ENCODE measurements at regions not wholly inside any gene's neighbourhood (a gene's known extent, or its start where the extent isn't known, plus 50 kb on each side); places are given as distances from the start of the nearest gene placed in this dataset.

- H3K36me3 ChIP-seq (ENCODE audit: control insufficient read depth in 2 of 2, extremely low read depth in 1 of 2, insufficient read depth in 2 of 2, low read length in 2 of 2) = no peaks in the 10 kb centered on the region
- FAIRE-seq = no peak
- POLR2A ChIA-PET = no interaction called here
- TF ChIP-seq MYC (IDR thresholded peaks at IDR 0.05; ENCODE audit: low read depth, low read length) (no peak), POLR2A (IDR thresholded peaks at IDR 0.05; ENCODE audit: low read depth, low read length) (no peak), EZH2 (IDR thresholded peaks at IDR 0.05; ENCODE audit: borderline replicate concordance, low read depth, low read length, severe bottlenecking) (no peak), POLR2AphosphoS5 (IDR thresholded peaks at IDR 0.05; ENCODE audit: insufficient read depth, low read depth, low read length) (no peak), GATA2 (IDR thresholded peaks at IDR 0.05; ENCODE audit: insufficient read depth, insufficient read length, low read depth, low read length) (no peak), JUN (IDR thresholded peaks at IDR 0.05; ENCODE audit: borderline replicate concordance, insufficient read depth, insufficient read length, low read depth) (no peak), CTCF (IDR thresholded peaks at IDR 0.05; ENCODE audit: extremely low read depth in 1 of 2, insufficient read depth in 1 of 2, low read depth in 1 of 2, low read length in 2 of 2) (no peak), FOS (IDR thresholded peaks at IDR 0.05; ENCODE audit: borderline replicate concordance, insufficient read depth, low read length) (no peak), MAX (IDR thresholded peaks at IDR 0.05; ENCODE audit: insufficient read depth, insufficient read length) (no peak)
- H3K4me1 ChIP-seq (ENCODE audit: control insufficient read depth, extremely low read depth, insufficient read depth, low read length) = no peaks in the 10 kb centered on the region
- dilution Hi-C loops (cut with MboI; ENCODE audit: extremely low pct_ligation_motif_present, low sequenced_read_pairs) = no loop called here
- H2AFZ ChIP-seq (ENCODE audit: low read depth, low read length) = no peak overlapping the region
- H4K20me1 ChIP-seq (replicated peaks; ENCODE audit: control insufficient read depth, extremely low read depth, insufficient read depth, low read length) = no peaks in the 10 kb centered on the region
- intact Hi-C loops (cut with micrococcal nuclease) = no loop called here
- H3K27me3 ChIP-seq (ENCODE audit: control insufficient read depth in 2 of 2, insufficient read depth in 2 of 2, low read length in 2 of 2) = peaks cover 0 to 6% of the 10 kb centered on the region in 2 experiments
- CTCF ChIA-PET = interaction anchor here (1.2 kb wide), 1 partner anchor 11 kb away, joined by 3 read pairs; no protein-coding TSS in a partner anchor
- H3K4me2 ChIP-seq (ENCODE audit: insufficient read depth, low read length) = no peak overlapping the region
- H3K79me2 ChIP-seq (ENCODE audit: control insufficient read depth, insufficient read depth, low read length) = no peaks in the 10 kb centered on the region
- H3K27ac ChIP-seq (ENCODE audit: insufficient read depth, low read depth, low read length) = no peak overlapping the region
- no peaks in the 10 kb centered on the region for H3K9me3 ChIP-seq (replicated peaks; ENCODE audit: control insufficient read depth, insufficient read depth, low read length)
- BruUV-seq (replicated peaks) = no TSS peak
- DNase-seq (ENCODE audit: low read depth, low spot score) = no peak
- no peak overlapping the region for H3K4me3 ChIP-seq (replicated peaks in 1 of 3; ENCODE audit: insufficient read depth in 1 of 3, low read depth in 1 of 3, low read length in 3 of 3)
- no peak overlapping the region for H3K9ac ChIP-seq (replicated peaks; ENCODE audit: extremely low read depth, insufficient read depth, low read length)
- no peaks in the 10 kb centered on the region for H3K9me1 ChIP-seq (replicated peaks; ENCODE audit: control insufficient read depth, extremely low read depth, insufficient read depth, low read length)
Observed at GRCh38 chr21:35351434-35351833, 302.3 kb upstream of the RUNX1 start.

Data from endothelial cell of umbilical vein (primary cell).